GM23338 (cell line): ENCODE measurements at regions not wholly inside any gene's neighbourhood (a gene's known extent, or its start where the extent isn't known, plus 50 kb on each side); places are given as distances from the start of the nearest gene placed in this dataset.

ENCODE experiments used
- ATAC-seq: fragments of 200-7000 bp; cut with Tn5 transposase; 3 replicates; pipeline ENCODE4 v1.9.1; 2020
- DNase-seq: peaks from one replicate; pipeline ENCODE4 v3.0.0-alpha.2; 2015; ENCODE audit warnings: low spot score
- H2AFZ ChIP-seq: fragments of 200-600 bp; sonication (generic); 2 replicates; pipeline ENCODE4 v1.8.0; 2016; ENCODE audit warnings: antibody characterized with exemption, mild to moderate bottlenecking, moderate library complexity
- H3F3A ChIP-seq: fragments of 200-600 bp; sonication (generic); replicated peaks from 2 replicates; pipeline ENCODE4 v1.8.0; 2017; ENCODE audit warnings: antibody characterized with exemption, mixed run types, low read depth
- H3K27ac ChIP-seq: fragments of 200-600 bp; sonication (generic); 2 replicates; pipeline ENCODE4 v1.6.1; 2016; ENCODE audit warnings: low read depth
- H3K27me3 ChIP-seq: fragments of 200-600 bp; sonication (generic); 2 replicates; pipeline ENCODE4 v1.8.0; 2016; ENCODE audit warnings: mild to moderate bottlenecking, mixed run types, moderate library complexity; ENCODE audit not compliant: insufficient read depth
- H3K36me3 ChIP-seq: fragments of 200-600 bp; sonication (generic); 2 replicates; pipeline ENCODE4 v1.8.0; 2016; ENCODE audit warnings: mild to moderate bottlenecking; ENCODE audit not compliant: insufficient read depth
- H3K4me1 ChIP-seq: fragments of 200-600 bp; sonication (generic); 2 replicates; pipeline ENCODE4 v1.8.0; 2016; ENCODE audit warnings: mild to moderate bottlenecking, moderate library complexity; ENCODE audit not compliant: insufficient read depth
- H3K4me2 ChIP-seq: fragments of 200-600 bp; sonication (generic); 2 replicates; pipeline ENCODE4 v1.7.1; 2017; ENCODE audit warnings: mixed run types
- H3K4me3 ChIP-seq: fragments of 200-600 bp; sonication (generic); 2 replicates; pipeline ENCODE4 v1.6.1; 2016; ENCODE audit warnings: mixed run types
- H3K79me2 ChIP-seq: fragments of 200-600 bp; sonication (generic); replicated peaks from 2 replicates; pipeline ENCODE4 v1.8.0; 2017; ENCODE audit warnings: mild to moderate bottlenecking; ENCODE audit not compliant: insufficient read depth
- H3K9me2 ChIP-seq: fragments of 200-600 bp; sonication (generic); 2 replicates; pipeline ENCODE4 v1.8.0; 2017; ENCODE audit not compliant: insufficient read depth
- H4K20me1 ChIP-seq: fragments of 200-600 bp; sonication (generic); replicated peaks from 2 replicates; pipeline ENCODE4 v1.8.0; 2017; ENCODE audit warnings: mild to moderate bottlenecking; ENCODE audit not compliant: insufficient read depth
- H3K27ac Mint-ChIP-seq: 2 replicates; pipeline ENCODE4 v1.8.0; 2020; ENCODE audit warnings: inconsistent platforms, mild to moderate bottlenecking, moderate library complexity, mixed read lengths
- H3K27me3 Mint-ChIP-seq: 3 replicates; pipeline ENCODE4 v1.8.0; 2022; ENCODE audit warnings: low read depth, mild to moderate bottlenecking, moderate library complexity, mixed read lengths, inconsistent platforms; ENCODE audit not compliant: insufficient read depth, poor library complexity
- H3K36me3 Mint-ChIP-seq: 3 replicates; pipeline ENCODE4 v1.8.0; 2021; ENCODE audit warnings: low read depth, mild to moderate bottlenecking, inconsistent platforms, moderate library complexity, mixed read lengths
- H3K4me1 Mint-ChIP-seq: 3 replicates; pipeline ENCODE4 v1.8.0; 2020; ENCODE audit warnings: mild to moderate bottlenecking, inconsistent platforms, mixed read lengths
- H3K4me3 Mint-ChIP-seq: 3 replicates; pipeline ENCODE4 v1.8.0; 2021; ENCODE audit warnings: moderate library complexity, mild to moderate bottlenecking, inconsistent platforms, mixed read lengths
- H3K9me3 Mint-ChIP-seq: 3 replicates; pipeline ENCODE4 v1.8.0; 2020; ENCODE audit warnings: moderate library complexity, mild to moderate bottlenecking, inconsistent platforms, mixed read lengths
- CREB1 ChIP-seq: fragments of 250-450 bp; sonication (Bioruptor Pico); IDR thresholded peaks from 2 replicates; pipeline ENCODE4 v1.5.0; 2020; ENCODE audit warnings: low read depth, mild to moderate bottlenecking, moderate library complexity
- ETS1 ChIP-seq: IDR thresholded peaks from 2 replicates; pipeline ENCODE4 v1.6.1; 2016; ENCODE audit warnings: antibody characterized with exemption
- EZH2 ChIP-seq: fragments of 200-600 bp; sonication (generic); IDR thresholded peaks from one replicate; pipeline ENCODE4 v1.8.0; 2017; ENCODE audit warnings: antibody characterized with exemption, mild to moderate bottlenecking, low read depth; ENCODE audit not compliant: unreplicated experiment
- STAT1 ChIP-seq: IDR thresholded peaks from one replicate; pipeline ENCODE4 v1.6.1; 2016; ENCODE audit warnings: antibody characterized with exemption; ENCODE audit not compliant: unreplicated experiment
- ZNF114 ChIP-seq: fragments of 250-450 bp; sonication (Bioruptor Pico); IDR thresholded peaks from 2 replicates; pipeline ENCODE4 v1.5.0; 2020; ENCODE audit warnings: mild to moderate bottlenecking, moderate library complexity
- ZNF462 ChIP-seq: fragments of 250-450 bp; sonication (Bioruptor Pico); IDR thresholded peaks from 2 replicates; pipeline ENCODE4 v1.5.0; 2020; ENCODE audit warnings: mild to moderate bottlenecking, moderate library complexity

GRCh38 chr1:81366173-81366572 lies 434.6 kb upstream of the ADGRL2 start:
- peaks cover 7% of the 10 kb centered on the region; the same call in 1 of the 2 replicates for H3K4me1 ChIP-seq
- H3F3A ChIP-seq, result no peaks in the 10 kb centered on the region
- ATAC-seq (no peak), DNase-seq (no peak)
- peaks cover 9% of the 10 kb centered on the region for H3K4me1 Mint-ChIP-seq
- no peak overlapping the region for H3K27ac ChIP-seq
- no peaks in the 10 kb centered on the region for H3K79me2 ChIP-seq
- no peak overlapping the region for H3K27ac Mint-ChIP-seq
- no peaks in the 10 kb centered on the region for H3K9me2 ChIP-seq
- no peaks in the 10 kb centered on the region; the same call in 2 of the 3 replicates for H3K9me3 Mint-ChIP-seq
- no peaks in the 10 kb centered on the region for H4K20me1 ChIP-seq
- H3K4me2 ChIP-seq, result no peak overlapping the region
- no peaks in the 10 kb centered on the region for H3K27me3 Mint-ChIP-seq
- no peak overlapping the region for H3K4me3 Mint-ChIP-seq
- no peaks in the 10 kb centered on the region for H3K36me3 ChIP-seq
- no peaks in the 10 kb centered on the region; the same call in 2 of the 3 replicates for H3K36me3 Mint-ChIP-seq
- no peaks in the 10 kb centered on the region for H3K27me3 ChIP-seq
- TF ChIP-seq ZNF462 (CRISPR knock-in tag) (no peak), STAT1 (no peak), ETS1 (no peak), EZH2 (no peak)
- no peak overlapping the region for H2AFZ ChIP-seq
- H3K4me3 ChIP-seq, result no peak overlapping the region

- H3K9me2 ChIP-seq, result no peaks in the 10 kb centered on the region
- no peaks in the 10 kb centered on the region for H3K79me2 ChIP-seq
- H4K20me1 ChIP-seq, result no peaks in the 10 kb centered on the region
- no peaks in the 10 kb centered on the region; the same call in 2 of the 3 replicates for H3K36me3 Mint-ChIP-seq
- no peaks in the 10 kb centered on the region for H3K36me3 ChIP-seq
- no peak overlapping the region for H3K4me2 ChIP-seq
- no peak overlapping the region for H3K4me3 ChIP-seq
- H3F3A ChIP-seq, result no peaks in the 10 kb centered on the region
- H2AFZ ChIP-seq, result no peak overlapping the region
- no peaks in the 10 kb centered on the region for H3K27me3 ChIP-seq
- DNase-seq, result no peak
- H3K27ac ChIP-seq, result no peak overlapping the region
- ATAC-seq, result no peak
- no peak overlapping the region for H3K4me3 Mint-ChIP-seq
- H3K4me1 Mint-ChIP-seq, result peaks cover 2% of the 10 kb centered on the region
- H3K9me3 Mint-ChIP-seq, result no peaks in the 10 kb centered on the region; the same call in 2 of the 3 replicates
- no peaks in the 10 kb centered on the region for H3K27me3 Mint-ChIP-seq
- peaks cover under 1% of the 10 kb centered on the region; the same call in 1 of the 2 replicates for H3K4me1 ChIP-seq
- no peak overlapping the region for H3K27ac Mint-ChIP-seq
- TF ChIP-seq CREB1 (CRISPR knock-in tag), result no peak
- no peak for TF ChIP-seq STAT1
- TF ChIP-seq ZNF114 (CRISPR knock-in tag), result no peak
These were observed 436.6 kb upstream of the ADGRL2 start for GRCh38 chr1:81364088-81364487.
